Esophagus squamous epithelium (tissue), 5 donors: ENCODE measurements at regions not wholly inside any gene's neighbourhood (a gene's known extent, or its start where the extent isn't known, plus 50 kb on each side); places are given as distances from the start of the nearest gene placed in this dataset.

Experiments
- DNase-seq: peaks from one replicate; lab custom pipeline; 2025; lab: John Stamatoyannopoulos, UW
- H3K27ac ChIP-seq, 4 donors: fragments of 200-600 bp; sonication (generic); one replicate each; pipeline ENCODE4 v1.5.1; 2016 to 2019; ENCODE audit warnings: mild to moderate bottlenecking in 1 of 4
- H3K27me3 ChIP-seq, 4 donors: fragments of 200-600 bp; sonication (generic); 1 replicate in 3 of 4; 2 replicates in 1 of 4; pipeline versions ENCODE4 v1.5.1 to v1.6.0; 2017 to 2021; ENCODE audit warnings: antibody characterized with exemption in 1 of 4
- H3K36me3 ChIP-seq, 3 donors: fragments of 200-600 bp; sonication (generic); one replicate each; pipeline ENCODE4 v1.5.1; 2016 to 2019
- H3K4me1 ChIP-seq, 3 donors: fragments of 200-600 bp; sonication (generic); one replicate each; pipeline ENCODE4 v1.5.1; 2017 to 2019
- H3K4me3 ChIP-seq, 4 donors: fragments of 200-600 bp; sonication (generic); 1 replicate in 3 of 4; 2 replicates in 1 of 4; pipeline ENCODE4 v1.5.1; 2016 to 2019; ENCODE audit warnings: mild to moderate bottlenecking in 2 of 4, moderate library complexity in 1 of 4
- H3K9me3 ChIP-seq, 3 donors: fragments of 200-600 bp; sonication (generic); one replicate each; pipeline ENCODE4 v1.5.1; 2016 to 2019
- POLR2A ChIP-seq, 4 donors: fragments of 450-650 bp; IDR thresholded peaks; one replicate each; pipeline ENCODE4 v1.6.1; 2017; ENCODE audit warnings: antibody characterized with exemption in 4 of 4, mild to moderate bottlenecking in 4 of 4, moderate library complexity in 3 of 4
- WGBS, 2 donors: methylation state at CpG; one replicate each; pipeline ENCODE4 v1.1.5; 2018; 5-methylcytosine and 5-hydroxymethylcytosine counted together
- intact Hi-C: fragments of 100-400 bp; cut with DNase I; formaldehyde crosslinking; loops from one replicate; pipeline ENCODE4 v1.15.0; 2022
- TF ChIP-seq, protein P1 (sequence below), 6 experiments: fragments of 450-650 bp in 4 of 6; fragments of 200-600 bp in 2 of 6; sonication (generic) in 2 of 6; IDR thresholded peaks; one replicate each; pipeline ENCODE4 v1.5.1; 2016 to 2019; ENCODE audit warnings: antibody characterized with exemption in 6 of 6, mild to moderate bottlenecking in 4 of 6, moderate library complexity in 4 of 6
- donor health status: DM: yes; HTN: yes; CAD: no.

DNA sequence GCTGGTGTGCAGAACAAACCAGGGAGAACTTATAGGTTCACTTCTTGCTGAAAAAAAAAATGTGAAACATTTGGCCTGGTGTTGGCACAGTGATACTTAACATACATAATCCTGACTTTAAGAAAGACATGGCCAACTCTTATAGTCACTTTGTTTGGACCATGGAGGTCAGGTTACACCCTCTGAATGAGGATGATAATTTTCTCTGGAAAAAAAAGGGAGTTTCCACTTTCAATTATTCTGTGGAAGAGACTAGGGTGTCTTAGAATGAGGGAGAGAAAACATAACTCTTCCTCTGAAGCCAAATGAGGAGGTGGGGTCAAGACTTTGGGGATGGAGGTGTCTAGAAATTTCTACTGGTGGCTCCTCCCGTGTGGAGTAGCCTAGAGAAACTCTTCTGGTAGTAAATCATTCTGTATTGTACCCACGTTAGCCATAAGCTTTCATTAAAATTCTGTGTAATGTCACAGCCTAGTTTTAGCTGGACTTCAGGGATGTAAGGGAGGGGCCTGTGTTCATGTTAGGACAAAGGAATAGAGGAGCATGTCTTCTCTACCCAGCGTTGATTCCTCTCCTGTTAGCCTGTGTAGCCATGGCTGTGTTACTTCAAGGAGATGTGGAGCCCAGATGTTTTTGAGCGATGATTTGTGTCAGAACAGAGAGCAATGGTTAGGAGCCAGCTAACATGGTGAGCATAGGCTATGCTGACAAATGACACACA is 328.3 kb downstream of the GPAT3 start:
- 42 to 54% methylated on average over 2 to 4 of the region's 4 CpGs for WGBS, 2 donors
- H3K9me3 ChIP-seq = no peaks in the 10 kb centered on the region
- DNase-seq = no peak
- H3K27me3 ChIP-seq = no peaks in the 10 kb centered on the region
- H3K4me3 ChIP-seq = no peak overlapping the region
- intact Hi-C loops = no loop called here
- no peaks in the 10 kb centered on the region for H3K36me3 ChIP-seq
- no peak for TF ChIP-seq POLR2A (IDR thresholded peaks at IDR 0.05)
- TF ChIP-seq, protein P1, sequence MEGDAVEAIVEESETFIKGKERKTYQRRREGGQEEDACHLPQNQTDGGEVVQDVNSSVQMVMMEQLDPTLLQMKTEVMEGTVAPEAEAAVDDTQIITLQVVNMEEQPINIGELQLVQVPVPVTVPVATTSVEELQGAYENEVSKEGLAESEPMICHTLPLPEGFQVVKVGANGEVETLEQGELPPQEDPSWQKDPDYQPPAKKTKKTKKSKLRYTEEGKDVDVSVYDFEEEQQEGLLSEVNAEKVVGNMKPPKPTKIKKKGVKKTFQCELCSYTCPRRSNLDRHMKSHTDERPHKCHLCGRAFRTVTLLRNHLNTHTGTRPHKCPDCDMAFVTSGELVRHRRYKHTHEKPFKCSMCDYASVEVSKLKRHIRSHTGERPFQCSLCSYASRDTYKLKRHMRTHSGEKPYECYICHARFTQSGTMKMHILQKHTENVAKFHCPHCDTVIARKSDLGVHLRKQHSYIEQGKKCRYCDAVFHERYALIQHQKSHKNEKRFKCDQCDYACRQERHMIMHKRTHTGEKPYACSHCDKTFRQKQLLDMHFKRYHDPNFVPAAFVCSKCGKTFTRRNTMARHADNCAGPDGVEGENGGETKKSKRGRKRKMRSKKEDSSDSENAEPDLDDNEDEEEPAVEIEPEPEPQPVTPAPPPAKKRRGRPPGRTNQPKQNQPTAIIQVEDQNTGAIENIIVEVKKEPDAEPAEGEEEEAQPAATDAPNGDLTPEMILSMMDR (IDR thresholded peaks at IDR 0.05) = no peak
- no peak overlapping the region for H3K27ac ChIP-seq
- no peaks in the 10 kb centered on the region for H3K4me1 ChIP-seq

DNA sequence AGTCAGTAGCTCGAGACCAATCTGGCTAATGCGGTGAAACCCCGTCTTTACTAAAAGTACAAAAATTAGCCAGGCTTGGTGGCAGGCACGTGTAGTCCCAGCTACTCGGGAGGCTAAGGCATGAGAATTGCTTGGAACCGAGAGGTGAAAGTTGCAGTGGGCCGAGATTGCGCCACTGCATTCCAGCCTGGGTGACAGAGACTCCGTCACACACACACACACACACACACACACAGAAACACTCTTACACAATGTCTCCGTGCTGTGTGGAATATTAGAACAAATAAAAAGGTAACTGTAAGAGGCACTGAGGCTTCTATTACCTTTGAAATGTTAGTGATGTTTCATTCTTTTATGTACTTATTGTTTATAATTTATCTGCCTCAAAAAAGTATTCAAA is 326.6 kb downstream of the GPAT3 start:
- no peak overlapping the region for H3K27ac ChIP-seq
- no peaks in the 10 kb centered on the region for H3K27me3 ChIP-seq
- intact Hi-C loops = no loop called here
- TF ChIP-seq, protein P1 (IDR thresholded peaks at IDR 0.05) = no peak
- no peak for TF ChIP-seq POLR2A (IDR thresholded peaks at IDR 0.05)
- no peaks in the 10 kb centered on the region for H3K9me3 ChIP-seq
- DNase-seq = no peak
- WGBS, 2 donors = 84 to 92% methylated on average over 3 to 10 of the region's 10 CpGs
- H3K4me1 ChIP-seq = no peaks in the 10 kb centered on the region
- no peak overlapping the region for H3K4me3 ChIP-seq
- H3K36me3 ChIP-seq = no peaks in the 10 kb centered on the region

GRCh38 chr4:83860200-83860599 is 324.3 kb downstream of the GPAT3 start:
- no peak for DNase-seq
- intact Hi-C loops = no loop called here
- Histone ChIP-seq H3K4me3 (no peak overlapping the region), H3K27me3 (no peaks in the 10 kb centered on the region), H3K36me3 (no peaks in the 10 kb centered on the region), H3K27ac (no peak overlapping the region), H3K4me1 (no peaks in the 10 kb centered on the region), H3K9me3 (no peaks in the 10 kb centered on the region)
- WGBS, 2 donors = 65 to 75% methylated on average over 2 of the region's 2 CpGs
- TF ChIP-seq, protein P1 (IDR thresholded peaks at IDR 0.05) = no peak
- no peak for TF ChIP-seq POLR2A (IDR thresholded peaks at IDR 0.05)

DNA sequence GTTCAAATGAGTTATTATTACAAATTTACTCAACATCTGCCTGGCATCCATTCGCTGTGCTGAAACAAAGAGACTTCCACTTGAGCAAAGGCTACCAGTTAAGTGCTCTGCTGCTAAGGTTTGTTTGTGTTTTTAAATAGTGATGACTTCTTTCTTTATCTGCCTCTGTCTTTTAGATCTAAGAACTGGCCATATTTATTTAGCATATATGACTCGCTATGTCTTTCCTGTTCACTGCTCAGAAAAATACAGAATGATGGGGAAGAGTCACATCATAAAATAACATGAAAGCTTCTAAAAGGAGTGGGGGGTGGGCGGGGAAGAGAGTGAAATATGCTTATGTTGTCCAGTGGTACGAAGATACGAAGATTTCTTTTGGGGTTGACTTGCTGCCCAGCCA is 322.2 kb downstream of the GPAT3 start:
- no peaks in the 10 kb centered on the region for H3K9me3 ChIP-seq

DNA sequence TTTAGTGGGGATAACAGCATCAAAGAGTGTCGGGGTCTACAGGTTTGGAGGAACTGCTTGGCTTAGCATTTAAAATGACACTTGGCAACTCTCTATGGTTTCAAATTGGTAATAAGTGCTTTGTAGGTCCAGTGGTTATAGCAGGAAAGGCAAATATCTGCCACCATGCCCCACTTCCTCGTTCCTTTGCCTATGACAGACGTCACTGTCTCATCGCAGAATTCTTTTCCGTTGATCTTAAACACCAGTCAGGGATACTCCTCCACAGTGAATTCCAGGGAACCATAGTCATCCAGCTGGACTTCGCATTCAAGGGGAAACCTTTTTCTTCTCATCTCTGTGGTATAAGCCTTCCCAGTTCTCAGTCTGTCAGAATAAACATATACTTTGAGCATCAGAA is 319.1 kb downstream of the GPAT3 start:
- Histone ChIP-seq H3K27ac (no peak overlapping the region), H3K9me3 (no peaks in the 10 kb centered on the region), H3K36me3 (no peaks in the 10 kb centered on the region), H3K27me3 (no peaks in the 10 kb centered on the region), H3K4me1 (no peaks in the 10 kb centered on the region), H3K4me3 (no peak overlapping the region)
- 80 to 82% methylated on average over 6 of the region's 6 CpGs for WGBS, 2 donors
- no peak for DNase-seq
- TF ChIP-seq, protein P1 (IDR thresholded peaks at IDR 0.05) = no peak
- no peak for TF ChIP-seq POLR2A (IDR thresholded peaks at IDR 0.05)
- intact Hi-C loops = no loop called here

More for the DNA sequence above, 322.2 kb downstream of the GPAT3 start:
- H3K36me3 ChIP-seq = no peaks in the 10 kb centered on the region
- no peak overlapping the region for H3K4me3 ChIP-seq
- intact Hi-C loops = no loop called here
- no peaks in the 10 kb centered on the region for H3K27me3 ChIP-seq
- H3K27ac ChIP-seq = no peak overlapping the region
- DNase-seq = no peak
- H3K4me1 ChIP-seq = no peaks in the 10 kb centered on the region
- 75 to 77% methylated on average over 5 of the region's 5 CpGs for WGBS, 2 donors
- TF ChIP-seq POLR2A (IDR thresholded peaks at IDR 0.05) = no peak
- TF ChIP-seq, protein P1 (IDR thresholded peaks at IDR 0.05) = no peak
